SK-N-SH (cell line): ENCODE measurements at regions not wholly inside any gene's neighbourhood (a gene's known extent, or its start where the extent isn't known, plus 50 kb on each side); places are given as distances from the start of the nearest gene placed in this dataset.

Source experiments
- CTCF ChIA-PET: fragments of 300-600, 350-600 bp; formaldehyde crosslinking; extraction: SDS; loops from one replicate; lab custom pipeline; 2021; lab: Yijun Ruan, JAX
- POLR2A ChIA-PET: fragments of 350-600 bp; sonication (Branson Sonifier 250); formaldehyde crosslinking; extraction: SDS; loops from one replicate; lab custom pipeline; 2020; ENCODE audit warnings: antibody characterized with exemption, inconsistent platforms; lab: Yijun Ruan, JAX
- DNase-seq: peaks from one replicate; pipeline ENCODE4 v3.0.0; 2012
- H2AFZ ChIP-seq: fragments of 200-600 bp; sonication (generic); 2 replicates; pipeline ENCODE4 v1.8.1; 2016; ENCODE audit warnings: antibody characterized with exemption, mild to moderate bottlenecking, low read depth
- H3F3A ChIP-seq: fragments of 200-600 bp; sonication (generic); replicated peaks from 2 replicates; pipeline ENCODE3; 2016; ENCODE audit warnings: antibody characterized with exemption, mild to moderate bottlenecking; ENCODE audit not compliant: insufficient read depth
- H3K27ac ChIP-seq, 2 experiments: fragments of 200-500 bp in 1 of 2; fragments of 200-600 bp in 1 of 2; sonication (Bioruptor generic) in 1 of 2; sonication (generic), shearing (Covaris generic) in 1 of 2; 2 replicates each; pipeline versions ENCODE4 v1.5.1 to v1.6.1; 2014 to 2016; ENCODE audit warnings: low read depth in 2 of 2, inconsistent platforms in 1 of 2, low read length in 1 of 2, mild to moderate bottlenecking in 1 of 2, mixed read lengths in 1 of 2
- H3K27me3 ChIP-seq: fragments of 200-600 bp; sonication (generic), shearing (Covaris generic); 2 replicates; pipeline ENCODE4 v1.6.1; 2016; ENCODE audit warnings: mixed run types; ENCODE audit not compliant: insufficient read depth
- H3K36me3 ChIP-seq, 2 experiments: fragments of 200-500 bp in 1 of 2; fragments of 200-600 bp in 1 of 2; sonication (Bioruptor generic) in 1 of 2; sonication (generic) in 1 of 2; replicated peaks in 1 of 2; 2 replicates each; pipeline versions ENCODE3 to v1.5.1; 2014 to 2016; ENCODE audit warnings: low read length in 1 of 2, mild to moderate bottlenecking in 1 of 2; ENCODE audit not compliant: insufficient read depth in 2 of 2, control insufficient read depth in 1 of 2
- H3K4me1 ChIP-seq, 2 experiments: fragments of 200-500 bp in 1 of 2; fragments of 200-600 bp in 1 of 2; sonication (Bioruptor generic) in 1 of 2; sonication (generic), shearing (Covaris generic) in 1 of 2; 2 replicates each; pipeline versions ENCODE4 v1.5.1 to v1.6.1; 2014 to 2016; ENCODE audit warnings: low read depth in 1 of 2, low read length in 1 of 2, mixed run types in 1 of 2; ENCODE audit not compliant: insufficient read depth in 2 of 2, control insufficient read depth in 1 of 2
- H3K4me2 ChIP-seq: fragments of 200-600 bp; sonication (generic), shearing (Covaris generic); 2 replicates; pipeline ENCODE4 v1.6.1; 2017; ENCODE audit warnings: mixed run types
- H3K4me3 ChIP-seq, 2 experiments: fragments of 200-500 bp in 1 of 2; fragments of 200-600 bp in 1 of 2; sonication (Bioruptor generic) in 1 of 2; sonication (generic), shearing (Covaris generic) in 1 of 2; 2 replicates each; pipeline versions ENCODE4 v1.5.1 to v1.8.1; 2014 to 2016; ENCODE audit warnings: low read depth in 2 of 2, inconsistent platforms in 1 of 2, low read length in 1 of 2, mild to moderate bottlenecking in 1 of 2, mixed read lengths in 1 of 2, moderate library complexity in 1 of 2
- H3K79me2 ChIP-seq: fragments of 200-600 bp; sonication (generic); 2 replicates; pipeline ENCODE4 v1.8.1; 2017; ENCODE audit warnings: mild to moderate bottlenecking; ENCODE audit not compliant: insufficient read depth
- H3K9ac ChIP-seq: fragments of 200-600 bp; sonication (generic); 2 replicates; pipeline ENCODE4 v1.6.1; 2017; ENCODE audit warnings: mixed run types
- H3K9me2 ChIP-seq: fragments of 200-600 bp; sonication (generic); 2 replicates; pipeline ENCODE4 v1.6.1; 2017; ENCODE audit warnings: mixed run types
- H3K9me3 ChIP-seq: fragments of 200-600 bp; sonication (generic); 2 replicates; pipeline ENCODE4 v1.6.1; 2017; ENCODE audit warnings: mixed run types, mild to moderate bottlenecking, moderate library complexity
- H4K20me1 ChIP-seq: fragments of 200-600 bp; sonication (generic); 2 replicates; pipeline ENCODE4 v1.6.1; 2017; ENCODE audit warnings: mild to moderate bottlenecking, mixed run types; ENCODE audit not compliant: insufficient read depth
- ELF1 ChIP-seq: IDR thresholded peaks from 2 replicates; pipeline ENCODE4 v1.4.0; 2012
- EZH2phosphoT487 ChIP-seq: fragments of 200-600 bp; sonication (generic); IDR thresholded peaks from 2 replicates; pipeline ENCODE4 v1.6.1; 2017; ENCODE audit warnings: low read depth, mixed run types, mild to moderate bottlenecking, antibody characterized with exemption, moderate library complexity, borderline replicate concordance
- FOSL2 ChIP-seq: IDR thresholded peaks from 2 replicates; pipeline ENCODE4 v1.4.0; 2012; ENCODE audit warnings: low read depth, mild to moderate bottlenecking, moderate library complexity, borderline replicate concordance
- FOXM1 ChIP-seq: IDR thresholded peaks from 2 replicates; pipeline ENCODE4 v1.4.0; 2012; ENCODE audit warnings: low read depth, mild to moderate bottlenecking
- GATA2 ChIP-seq: sonication (generic); formaldehyde crosslinking; IDR thresholded peaks from 2 replicates; pipeline ENCODE4 v1.5.0; 2020; ENCODE audit warnings: mild to moderate bottlenecking, missing genetic modification reagents
- RCOR1 ChIP-seq: fragments of 150-350 bp; IDR thresholded peaks from 2 replicates; pipeline ENCODE4 v1.6.1; 2017; ENCODE audit warnings: antibody characterized with exemption, low read length
- RFX5 ChIP-seq: IDR thresholded peaks from 2 replicates; pipeline ENCODE4 v1.6.1; 2012; ENCODE audit warnings: mild to moderate bottlenecking, improper control_type of control experiment, low read length
- SIN3A ChIP-seq: IDR thresholded peaks from 2 replicates; pipeline ENCODE4 v1.6.1; 2012; ENCODE audit warnings: low read depth, mild to moderate bottlenecking, low read length, moderate library complexity, borderline replicate concordance
- WGBS: methylation state at CpG from one replicate; pipeline ENCODE4 v1.1.6; 2017; ENCODE audit warnings: low lambda C conversion rate; 5-methylcytosine and 5-hydroxymethylcytosine counted together
- TF ChIP-seq, protein P1 (sequence below): fragments of 200-600 bp; sonication (generic); IDR thresholded peaks from 2 replicates; pipeline ENCODE4 v1.6.1; 2017; ENCODE audit warnings: antibody characterized with exemption, mild to moderate bottlenecking, moderate library complexity
- TF ChIP-seq, protein P2 (sequence below): IDR thresholded peaks from 2 replicates; pipeline ENCODE4 v1.4.0; 2012; ENCODE audit warnings: low read depth, borderline replicate concordance
- TF ChIP-seq, protein P3 (sequence below): fragments of 150-350 bp; IDR thresholded peaks from 2 replicates; pipeline ENCODE4 v1.6.1; 2016; ENCODE audit warnings: mild to moderate bottlenecking, low read depth, low read length
- TF ChIP-seq, protein P4 (sequence below): IDR thresholded peaks from 2 replicates; pipeline ENCODE4 v1.6.1; 2012; ENCODE audit warnings: mild to moderate bottlenecking, low read depth, low read length, moderate library complexity

DNA sequence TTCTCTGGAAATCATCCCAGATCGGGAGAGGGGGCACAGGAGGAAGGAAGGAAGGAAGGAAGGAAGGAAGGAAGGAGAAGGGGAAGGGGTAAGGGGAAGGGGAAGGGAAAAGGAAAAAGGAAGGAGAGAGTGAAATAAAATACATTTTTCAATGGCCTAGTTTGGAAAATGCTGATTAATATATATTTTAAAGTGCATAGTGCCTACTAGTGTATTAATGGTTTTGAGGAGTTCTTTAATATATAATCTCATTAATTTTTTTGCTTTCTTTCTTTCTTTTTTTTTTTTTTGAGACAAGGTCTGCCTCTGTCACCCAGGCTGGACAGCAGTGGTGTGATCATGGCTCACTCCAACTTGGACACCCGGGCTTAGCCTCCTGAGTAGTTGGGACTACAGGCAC is 107.8 kb upstream of the FOLH1 start:
- no peak for DNase-seq
- H3K9ac ChIP-seq = no peak overlapping the region
- no peaks in the 10 kb centered on the region for H3K36me3 ChIP-seq
- H2AFZ ChIP-seq = no peak overlapping the region
- ChIA-PET CTCF (no interaction called here), POLR2A (no interaction called here)
- no peaks in the 10 kb centered on the region for H3K79me2 ChIP-seq
- no peak overlapping the region for H3K4me2 ChIP-seq
- 3% methylated on average over 2 of the region's 2 CpGs for WGBS
- no peaks in the 10 kb centered on the region for H3K27me3 ChIP-seq
- TF ChIP-seq EZH2phosphoT487 = no peak
- TF ChIP-seq ELF1 = no peak
- TF ChIP-seq, protein P1, sequence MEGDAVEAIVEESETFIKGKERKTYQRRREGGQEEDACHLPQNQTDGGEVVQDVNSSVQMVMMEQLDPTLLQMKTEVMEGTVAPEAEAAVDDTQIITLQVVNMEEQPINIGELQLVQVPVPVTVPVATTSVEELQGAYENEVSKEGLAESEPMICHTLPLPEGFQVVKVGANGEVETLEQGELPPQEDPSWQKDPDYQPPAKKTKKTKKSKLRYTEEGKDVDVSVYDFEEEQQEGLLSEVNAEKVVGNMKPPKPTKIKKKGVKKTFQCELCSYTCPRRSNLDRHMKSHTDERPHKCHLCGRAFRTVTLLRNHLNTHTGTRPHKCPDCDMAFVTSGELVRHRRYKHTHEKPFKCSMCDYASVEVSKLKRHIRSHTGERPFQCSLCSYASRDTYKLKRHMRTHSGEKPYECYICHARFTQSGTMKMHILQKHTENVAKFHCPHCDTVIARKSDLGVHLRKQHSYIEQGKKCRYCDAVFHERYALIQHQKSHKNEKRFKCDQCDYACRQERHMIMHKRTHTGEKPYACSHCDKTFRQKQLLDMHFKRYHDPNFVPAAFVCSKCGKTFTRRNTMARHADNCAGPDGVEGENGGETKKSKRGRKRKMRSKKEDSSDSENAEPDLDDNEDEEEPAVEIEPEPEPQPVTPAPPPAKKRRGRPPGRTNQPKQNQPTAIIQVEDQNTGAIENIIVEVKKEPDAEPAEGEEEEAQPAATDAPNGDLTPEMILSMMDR = no peak
- no peaks in the 10 kb centered on the region for H3K4me1 ChIP-seq
- no peaks in the 10 kb centered on the region for H3F3A ChIP-seq
- H3K9me2 ChIP-seq = no peaks in the 10 kb centered on the region
- no peaks in the 10 kb centered on the region for H3K9me3 ChIP-seq
- no peak overlapping the region for H3K27ac ChIP-seq
- H3K4me3 ChIP-seq = no peak overlapping the region
- H4K20me1 ChIP-seq = no peaks in the 10 kb centered on the region

DNA sequence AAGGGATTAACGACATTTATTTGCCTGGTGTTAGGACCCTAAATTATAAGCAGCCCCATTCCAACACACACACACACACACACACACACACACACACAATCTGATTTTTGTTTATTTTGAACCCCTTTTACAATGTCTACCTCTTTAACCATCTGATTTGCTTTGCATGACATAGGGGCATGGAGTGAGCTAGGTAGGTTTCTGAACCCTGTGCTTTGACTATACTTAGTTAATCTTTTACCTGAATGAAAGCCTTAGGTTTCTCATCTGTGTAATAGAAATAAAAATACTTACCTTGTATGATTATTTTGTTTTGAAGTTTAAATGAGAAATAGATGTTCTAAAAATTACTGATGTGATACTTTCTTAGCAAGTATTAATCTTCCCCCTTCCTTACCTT is 94.7 kb upstream of the FOLH1 start:
- WGBS = 9% methylated on average over 1 of the region's 1 CpG

More for the DNA sequence above, 94.7 kb upstream of the FOLH1 start:
- no peaks in the 10 kb centered on the region for H3F3A ChIP-seq
- H3K4me2 ChIP-seq = no peak overlapping the region
- no peak overlapping the region for H3K4me3 ChIP-seq
- CTCF ChIA-PET = no interaction called here
- no peaks in the 10 kb centered on the region for H3K4me1 ChIP-seq
- H3K9me2 ChIP-seq = no peaks in the 10 kb centered on the region
- TF ChIP-seq RCOR1 (no peak), RFX5 (no peak), SIN3A (no peak), GATA2 (CRISPR knock-in tag) (no peak), FOSL2 (no peak), FOXM1 (no peak)
- TF ChIP-seq, protein P2, sequence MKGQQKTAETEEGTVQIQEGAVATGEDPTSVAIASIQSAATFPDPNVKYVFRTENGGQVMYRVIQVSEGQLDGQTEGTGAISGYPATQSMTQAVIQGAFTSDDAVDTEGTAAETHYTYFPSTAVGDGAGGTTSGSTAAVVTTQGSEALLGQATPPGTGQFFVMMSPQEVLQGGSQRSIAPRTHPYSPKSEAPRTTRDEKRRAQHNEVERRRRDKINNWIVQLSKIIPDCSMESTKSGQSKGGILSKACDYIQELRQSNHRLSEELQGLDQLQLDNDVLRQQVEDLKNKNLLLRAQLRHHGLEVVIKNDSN = no peak
- TF ChIP-seq, protein P3, sequence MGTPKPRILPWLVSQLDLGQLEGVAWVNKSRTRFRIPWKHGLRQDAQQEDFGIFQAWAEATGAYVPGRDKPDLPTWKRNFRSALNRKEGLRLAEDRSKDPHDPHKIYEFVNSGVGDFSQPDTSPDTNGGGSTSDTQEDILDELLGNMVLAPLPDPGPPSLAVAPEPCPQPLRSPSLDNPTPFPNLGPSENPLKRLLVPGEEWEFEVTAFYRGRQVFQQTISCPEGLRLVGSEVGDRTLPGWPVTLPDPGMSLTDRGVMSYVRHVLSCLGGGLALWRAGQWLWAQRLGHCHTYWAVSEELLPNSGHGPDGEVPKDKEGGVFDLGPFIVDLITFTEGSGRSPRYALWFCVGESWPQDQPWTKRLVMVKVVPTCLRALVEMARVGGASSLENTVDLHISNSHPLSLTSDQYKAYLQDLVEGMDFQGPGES = no peak
- TF ChIP-seq, protein P4, sequence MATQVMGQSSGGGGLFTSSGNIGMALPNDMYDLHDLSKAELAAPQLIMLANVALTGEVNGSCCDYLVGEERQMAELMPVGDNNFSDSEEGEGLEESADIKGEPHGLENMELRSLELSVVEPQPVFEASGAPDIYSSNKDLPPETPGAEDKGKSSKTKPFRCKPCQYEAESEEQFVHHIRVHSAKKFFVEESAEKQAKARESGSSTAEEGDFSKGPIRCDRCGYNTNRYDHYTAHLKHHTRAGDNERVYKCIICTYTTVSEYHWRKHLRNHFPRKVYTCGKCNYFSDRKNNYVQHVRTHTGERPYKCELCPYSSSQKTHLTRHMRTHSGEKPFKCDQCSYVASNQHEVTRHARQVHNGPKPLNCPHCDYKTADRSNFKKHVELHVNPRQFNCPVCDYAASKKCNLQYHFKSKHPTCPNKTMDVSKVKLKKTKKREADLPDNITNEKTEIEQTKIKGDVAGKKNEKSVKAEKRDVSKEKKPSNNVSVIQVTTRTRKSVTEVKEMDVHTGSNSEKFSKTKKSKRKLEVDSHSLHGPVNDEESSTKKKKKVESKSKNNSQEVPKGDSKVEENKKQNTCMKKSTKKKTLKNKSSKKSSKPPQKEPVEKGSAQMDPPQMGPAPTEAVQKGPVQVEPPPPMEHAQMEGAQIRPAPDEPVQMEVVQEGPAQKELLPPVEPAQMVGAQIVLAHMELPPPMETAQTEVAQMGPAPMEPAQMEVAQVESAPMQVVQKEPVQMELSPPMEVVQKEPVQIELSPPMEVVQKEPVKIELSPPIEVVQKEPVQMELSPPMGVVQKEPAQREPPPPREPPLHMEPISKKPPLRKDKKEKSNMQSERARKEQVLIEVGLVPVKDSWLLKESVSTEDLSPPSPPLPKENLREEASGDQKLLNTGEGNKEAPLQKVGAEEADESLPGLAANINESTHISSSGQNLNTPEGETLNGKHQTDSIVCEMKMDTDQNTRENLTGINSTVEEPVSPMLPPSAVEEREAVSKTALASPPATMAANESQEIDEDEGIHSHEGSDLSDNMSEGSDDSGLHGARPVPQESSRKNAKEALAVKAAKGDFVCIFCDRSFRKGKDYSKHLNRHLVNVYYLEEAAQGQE = no peak
- TF ChIP-seq, all 33 proteins: peak for 0
- DNase-seq = no peak
- H3K9me3 ChIP-seq = no peaks in the 10 kb centered on the region
- H3K9ac ChIP-seq = no peak overlapping the region
- no peaks in the 10 kb centered on the region for H3K36me3 ChIP-seq
- H3K27ac ChIP-seq = no peak overlapping the region
- POLR2A ChIA-PET = no interaction called here
- no peaks in the 10 kb centered on the region for H4K20me1 ChIP-seq
- H3K79me2 ChIP-seq = no peaks in the 10 kb centered on the region
- H2AFZ ChIP-seq = no peak overlapping the region
- H3K27me3 ChIP-seq = no peaks in the 10 kb centered on the region
